ENCODE measurements at regions not wholly inside any gene's neighbourhood (a gene's known extent, or its start where the extent isn't known, plus 50 kb on each side); places are given as distances from the start of the nearest gene placed in this dataset.

GRCh38 chr18:64712035-64712434 is 563.1 kb upstream of the LINC00305 start:
- TF ChIP-seq CTCF (IDR thresholded peaks at IDR 0.05; ENCODE audit: low read depth, low read length, poor library complexity, severe bottlenecking), result no peak
- no peak for TF ChIP-seq EZH2phosphoT487 (IDR thresholded peaks at IDR 0.05; ENCODE audit: borderline replicate concordance, low read length)
